DOHH2 (cell line): ENCODE measurements at regions not wholly inside any gene's neighbourhood (a gene's known extent, or its start where the extent isn't known, plus 50 kb on each side); places are given as distances from the start of the nearest gene placed in this dataset.
A peak's percentile ranks its signal among the peaks of the same experiment; 100 is the strongest.

ENCODE experiments used
- H3F3A ChIP-seq: fragments of 200-600 bp; sonication (generic), shearing (Covaris generic); 2 replicates; pipeline ENCODE4 v1.6.0; 2016; ENCODE audit warnings: antibody characterized with exemption, mild to moderate bottlenecking; ENCODE audit not compliant: control insufficient read depth, insufficient read depth
- H3K27ac ChIP-seq: fragments of 200-600 bp; sonication (generic); 2 replicates; pipeline ENCODE4 v1.5.1; 2014; ENCODE audit warnings: low read depth, mild to moderate bottlenecking, low read length, moderate library complexity
- H3K27me3 ChIP-seq: fragments of 200-600 bp; sonication (generic); 2 replicates; pipeline ENCODE4 v1.6.1; 2014; ENCODE audit warnings: mild to moderate bottlenecking, low read length, mixed read lengths; ENCODE audit not compliant: control insufficient read depth
- H3K36me3 ChIP-seq: fragments of 200-600 bp; sonication (generic); 2 replicates; pipeline ENCODE4 v1.6.1; 2014; ENCODE audit warnings: mild to moderate bottlenecking, low read length, moderate library complexity, mixed read lengths; ENCODE audit not compliant: control insufficient read depth
- H3K4me1 ChIP-seq: fragments of 200-600 bp; sonication (generic); 2 replicates; pipeline ENCODE4 v1.6.1; 2014; ENCODE audit warnings: mild to moderate bottlenecking, low read length, mixed read lengths; ENCODE audit not compliant: control insufficient read depth
- H3K4me2 ChIP-seq: fragments of 200-600 bp; sonication (generic); 2 replicates; pipeline ENCODE4 v1.6.0; 2014; ENCODE audit warnings: mild to moderate bottlenecking, low read length, moderate library complexity
- H3K4me3 ChIP-seq: fragments of 200-600 bp; sonication (generic); 2 replicates; pipeline ENCODE4 v1.5.1; 2014; ENCODE audit warnings: mild to moderate bottlenecking, low read length, mixed read lengths
- H3K79me2 ChIP-seq: fragments of 200-600 bp; sonication (generic); 2 replicates; pipeline ENCODE4 v1.6.1; 2014; ENCODE audit warnings: mild to moderate bottlenecking, low read length, mixed read lengths; ENCODE audit not compliant: control insufficient read depth
- H3K9me2 ChIP-seq: fragments of 200-600 bp; sonication (generic); replicated peaks from 2 replicates; pipeline ENCODE4 v1.6.1; 2014; ENCODE audit warnings: mild to moderate bottlenecking, low read length, mixed read lengths; ENCODE audit not compliant: control insufficient read depth
- H3K9me3 ChIP-seq: fragments of 200-600 bp; sonication (generic); 2 replicates; pipeline ENCODE4 v1.6.1; 2014; ENCODE audit warnings: antibody characterized with exemption, low read length, mixed read lengths; ENCODE audit not compliant: control insufficient read depth, insufficient read depth
- H4K20me1 ChIP-seq: fragments of 200-600 bp; sonication (generic); 2 replicates; pipeline ENCODE4 v1.6.0; 2014; ENCODE audit warnings: low read depth, mild to moderate bottlenecking, antibody characterized with exemption, low read length, moderate library complexity; ENCODE audit not compliant: control insufficient read depth, insufficient read depth
- CTCF ChIP-seq: fragments of 200-600 bp; sonication (generic); IDR thresholded peaks from one replicate; pipeline ENCODE4 v1.5.1; 2014; ENCODE audit warnings: antibody characterized with exemption, mild to moderate bottlenecking, low read depth, low read length; ENCODE audit not compliant: poor library complexity, severe bottlenecking
- EZH2phosphoT487 ChIP-seq: fragments of 200-600 bp; sonication (generic); IDR thresholded peaks from 2 replicates; pipeline ENCODE4 v1.6.1; 2017; ENCODE audit warnings: borderline replicate concordance, mild to moderate bottlenecking, antibody characterized with exemption, low read length, moderate library complexity, mixed read lengths

GRCh38 chr17:70525961-70526360 is 356.6 kb downstream of the KCNJ2 start:
- no peaks in the 10 kb centered on the region for H3K9me2 ChIP-seq
- no peaks in the 10 kb centered on the region for H3K36me3 ChIP-seq
- H3K79me2 ChIP-seq, result no peaks in the 10 kb centered on the region
- H3K27ac ChIP-seq, result no peak overlapping the region
- H4K20me1 ChIP-seq, result no peaks in the 10 kb centered on the region
- H3K4me2 ChIP-seq, result no peak overlapping the region
- peaks cover 14% of the 10 kb centered on the region for H3K4me1 ChIP-seq
- no peak for TF ChIP-seq CTCF
- no peak for TF ChIP-seq EZH2phosphoT487
- no peaks in the 10 kb centered on the region for H3K27me3 ChIP-seq
- H3F3A ChIP-seq, result no peaks in the 10 kb centered on the region
- no peaks in the 10 kb centered on the region for H3K9me3 ChIP-seq
- no peak overlapping the region for H3K4me3 ChIP-seq

- Histone ChIP-seq H3K79me2 (no peaks in the 10 kb centered on the region), H3K9me3 (no peaks in the 10 kb centered on the region), H3K4me1 (peaks cover 14% of the 10 kb centered on the region), H3K36me3 (no peaks in the 10 kb centered on the region), H3K27ac (no peak overlapping the region), H3F3A (no peaks in the 10 kb centered on the region), H3K4me3 (no peak overlapping the region; the same call in 1 of the 2 replicates), H3K9me2 (no peaks in the 10 kb centered on the region), H4K20me1 (no peaks in the 10 kb centered on the region), H3K4me2 (0 out of 2 replicates have a peak overlapping the region, but pooled peaks have one; percentile 18), H3K27me3 (no peaks in the 10 kb centered on the region)
- TF ChIP-seq CTCF (no peak), EZH2phosphoT487 (no peak)
Observed at GRCh38 chr17:70527364-70527888, 358.1 kb downstream of the KCNJ2 start.

- no peak overlapping the region for H3K4me2 ChIP-seq
- H3K9me3 ChIP-seq, result no peaks in the 10 kb centered on the region
- H4K20me1 ChIP-seq, result no peaks in the 10 kb centered on the region
- H3K27me3 ChIP-seq, result no peaks in the 10 kb centered on the region
- H3K79me2 ChIP-seq, result no peaks in the 10 kb centered on the region
- TF ChIP-seq EZH2phosphoT487, result no peak
- TF ChIP-seq CTCF, result no peak
- H3K9me2 ChIP-seq, result no peaks in the 10 kb centered on the region
- no peaks in the 10 kb centered on the region for H3K36me3 ChIP-seq
- H3K4me3 ChIP-seq, result no peak overlapping the region
- no peak overlapping the region for H3K27ac ChIP-seq
- H3F3A ChIP-seq, result no peaks in the 10 kb centered on the region
- no peaks in the 10 kb centered on the region for H3K4me1 ChIP-seq
Observed at GRCh38 chr17:70533427-70533826, 364.1 kb downstream of the KCNJ2 start.

GRCh38 chr17:70535986-70536385 is 366.7 kb downstream of the KCNJ2 start:
- H3K36me3 ChIP-seq, result no peaks in the 10 kb centered on the region
- no peak overlapping the region for H3K27ac ChIP-seq
- no peak overlapping the region for H3K4me3 ChIP-seq
- no peaks in the 10 kb centered on the region for H3K4me1 ChIP-seq
- no peaks in the 10 kb centered on the region for H3K9me3 ChIP-seq
- TF ChIP-seq EZH2phosphoT487, result no peak
- TF ChIP-seq CTCF, result no peak
- no peak overlapping the region for H3K4me2 ChIP-seq
- no peaks in the 10 kb centered on the region for H3K27me3 ChIP-seq
- H3K79me2 ChIP-seq, result no peaks in the 10 kb centered on the region
- H3F3A ChIP-seq, result no peaks in the 10 kb centered on the region
- no peaks in the 10 kb centered on the region for H4K20me1 ChIP-seq
- H3K9me2 ChIP-seq, result no peaks in the 10 kb centered on the region
